ENCODE measurements at regions not wholly inside any gene's neighbourhood (a gene's known extent, or its start where the extent isn't known, plus 50 kb on each side); places are given as distances from the start of the nearest gene placed in this dataset.
"Not testable (repeated sequence)": the region's sequence is repeated elsewhere in the genome, so short reads cannot be mapped to it uniquely, and the experiment has no call there.

DNA sequence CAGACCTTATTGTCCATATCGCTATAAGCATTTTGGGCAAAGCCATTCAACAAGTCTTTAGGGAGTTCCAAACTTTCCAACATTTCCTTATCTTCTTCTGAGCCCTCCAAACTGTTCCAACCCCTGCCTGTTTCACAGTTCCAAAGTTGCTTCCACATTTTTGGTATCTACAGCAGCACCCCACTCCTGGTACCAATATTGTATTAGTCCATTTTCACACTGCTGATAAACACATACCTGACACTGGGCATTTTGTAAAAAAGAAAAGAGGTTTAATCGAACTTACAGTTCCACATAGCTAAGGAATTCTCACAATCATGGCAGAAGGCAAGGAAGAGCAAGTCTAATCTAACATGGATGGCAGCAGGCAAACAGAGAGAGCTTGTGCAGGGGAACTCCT is 834.1 kb upstream of the GBE1 start:
- no peak for DNase-seq

DNA sequence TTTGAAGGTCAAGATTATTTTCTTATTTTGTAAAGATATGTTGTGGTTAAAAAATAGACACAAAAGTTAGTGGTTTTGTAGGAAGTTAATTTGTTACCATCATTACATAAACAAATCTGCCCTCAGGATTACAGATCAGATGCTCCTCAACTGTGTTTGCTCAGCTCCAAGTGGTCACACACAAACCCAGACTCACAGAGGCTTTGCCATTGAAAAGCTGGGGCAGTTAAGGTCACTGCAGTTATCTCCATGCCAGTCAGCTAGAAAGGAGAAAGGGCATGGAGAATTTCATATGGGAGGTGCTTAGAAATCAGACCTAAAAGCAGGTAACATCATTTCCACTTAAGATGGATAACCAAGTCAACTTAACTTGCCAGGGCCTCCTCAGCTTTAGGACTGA is 825.7 kb upstream of the GBE1 start:
- no peak for DNase-seq

DNA sequence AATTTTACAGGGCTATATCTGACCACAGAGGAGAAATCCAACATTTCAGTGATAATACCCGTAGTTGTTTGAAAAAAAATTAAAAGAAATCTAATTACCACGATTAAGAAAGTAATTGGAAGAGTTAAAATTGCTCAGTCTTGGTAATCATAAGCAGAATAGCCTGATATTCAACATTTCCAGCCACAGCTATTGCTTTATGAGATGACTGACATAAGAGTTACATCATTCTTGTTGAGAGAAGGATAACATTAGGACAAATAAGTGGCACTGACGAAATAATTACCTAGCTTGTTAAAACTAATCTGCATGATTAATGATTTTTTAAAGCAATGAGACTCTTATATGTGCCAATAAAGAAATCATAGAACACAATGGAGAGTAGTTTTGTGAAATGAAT is 825.0 kb upstream of the GBE1 start:
- DNase-seq = no peak

DNA sequence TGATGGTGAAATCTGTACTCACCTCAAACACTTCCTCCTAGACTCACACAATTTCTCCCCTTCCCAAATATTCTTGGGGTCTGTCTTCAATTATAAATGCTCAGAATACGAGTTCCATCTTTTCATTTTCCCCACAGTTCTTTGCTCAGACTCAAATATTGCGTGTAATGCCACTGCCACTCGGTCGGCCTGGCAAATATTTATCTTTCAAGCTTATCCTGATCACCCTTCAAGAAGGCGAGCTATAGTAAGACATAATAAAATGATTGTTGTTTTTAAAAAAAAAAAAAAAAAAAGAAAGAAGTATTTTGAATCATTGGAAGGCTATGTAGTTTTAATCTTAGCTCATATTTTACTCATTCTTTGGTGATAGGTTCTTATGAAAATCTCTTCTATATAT is 824.6 kb upstream of the GBE1 start:
- not testable (repeated sequence) for DNase-seq

DNA sequence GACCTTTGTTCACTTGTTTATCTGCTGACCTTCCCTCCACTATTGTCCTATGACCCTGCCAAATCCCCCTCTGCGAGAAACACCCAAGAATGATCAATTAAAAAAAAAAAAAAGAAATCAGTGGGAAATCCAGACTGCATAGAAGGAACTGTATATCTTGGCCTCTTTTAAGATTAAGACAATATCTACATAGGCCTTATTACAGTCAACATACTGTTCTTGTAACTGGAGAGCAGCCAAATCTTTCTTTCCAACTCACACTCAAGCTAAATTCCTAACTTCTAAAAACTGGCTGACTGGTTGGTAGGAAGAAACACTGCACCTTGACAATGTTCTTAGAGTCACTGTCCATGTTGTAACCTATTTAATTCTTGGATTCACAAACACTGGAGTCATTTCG is 824.1 kb upstream of the GBE1 start:
- DNase-seq = not testable (repeated sequence)

DNA sequence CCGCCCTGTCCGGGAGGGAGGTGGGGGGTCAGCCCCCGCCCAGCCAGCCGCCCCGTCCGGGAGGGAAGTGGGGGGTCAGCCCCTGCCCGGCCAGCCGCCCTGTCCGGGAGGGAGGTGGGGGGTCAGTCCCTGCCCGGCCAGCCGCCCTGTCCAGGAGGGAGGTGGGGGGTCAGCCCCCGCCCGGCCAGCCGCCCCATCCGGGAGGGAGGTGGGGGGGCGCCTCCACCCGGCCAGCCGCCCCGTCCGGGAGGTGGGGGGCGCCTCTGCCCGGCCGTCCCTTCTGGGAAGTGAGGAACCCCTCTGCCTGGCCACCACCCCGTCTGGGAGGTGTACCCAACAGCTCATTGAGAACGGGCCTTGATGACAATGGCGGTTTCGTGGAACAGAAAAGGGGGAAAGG is 823.4 kb upstream of the GBE1 start:
- not testable (repeated sequence) for DNase-seq

DNA sequence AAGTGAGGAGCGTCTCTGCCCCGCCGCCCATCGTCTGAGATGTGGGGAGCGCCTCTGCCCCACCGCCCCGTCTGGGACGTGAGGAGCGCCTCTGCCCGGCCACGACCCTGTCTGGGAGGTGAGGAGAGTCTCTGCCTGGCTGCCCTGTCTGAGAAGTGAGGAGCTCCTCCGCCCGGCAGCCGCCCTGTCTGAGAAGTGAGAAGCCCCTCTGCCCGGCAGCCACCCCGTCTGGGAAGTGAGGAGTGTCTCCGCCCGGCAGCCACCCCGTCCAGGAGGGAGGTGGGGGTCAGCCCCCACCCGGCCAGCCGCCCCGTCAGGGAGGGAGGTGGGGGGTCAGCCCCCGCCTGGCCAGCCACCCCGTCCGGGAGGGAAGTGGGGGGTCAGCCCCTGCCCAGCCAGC is 823.0 kb upstream of the GBE1 start:
- DNase-seq = not testable (repeated sequence)

DNA sequence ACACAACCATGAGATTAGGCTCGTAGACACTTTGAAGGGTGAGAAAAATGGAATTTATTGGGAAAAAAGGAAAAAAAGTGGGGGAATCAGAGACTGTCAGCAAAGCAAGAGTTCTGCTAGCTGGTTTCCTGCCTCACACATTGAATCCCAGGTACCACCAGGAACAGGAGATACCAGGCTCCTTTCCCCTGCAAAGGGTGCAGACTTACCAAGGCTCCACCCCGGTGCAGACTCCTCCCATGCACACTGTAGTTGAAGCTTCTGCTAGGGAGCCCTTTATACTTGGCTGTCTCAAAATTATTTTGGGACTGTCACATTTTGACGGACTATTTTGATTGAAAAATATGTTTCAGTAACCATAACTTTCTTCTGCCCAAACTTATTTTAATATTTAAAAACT is 819.9 kb upstream of the GBE1 start:
- no peak for DNase-seq

DNA sequence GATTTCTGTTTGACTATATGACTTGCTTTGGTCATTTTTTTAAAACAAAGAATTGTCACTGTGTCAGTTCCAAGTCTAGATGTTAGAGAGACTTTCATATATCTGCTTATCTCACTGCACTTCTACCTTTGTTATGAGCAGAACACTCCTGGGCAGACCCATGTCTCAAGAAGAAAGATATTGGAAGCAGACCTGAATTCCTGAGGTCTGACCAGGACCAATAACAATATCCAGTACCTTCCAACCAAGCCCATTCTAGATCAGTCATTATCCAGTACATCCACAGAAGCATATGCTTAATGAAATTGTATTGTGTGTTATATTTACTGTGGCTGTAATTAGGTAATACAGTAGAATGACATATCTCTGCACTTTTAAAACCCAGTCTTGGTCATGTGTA is 811.3 kb upstream of the GBE1 start:
- no peak for DNase-seq

DNA sequence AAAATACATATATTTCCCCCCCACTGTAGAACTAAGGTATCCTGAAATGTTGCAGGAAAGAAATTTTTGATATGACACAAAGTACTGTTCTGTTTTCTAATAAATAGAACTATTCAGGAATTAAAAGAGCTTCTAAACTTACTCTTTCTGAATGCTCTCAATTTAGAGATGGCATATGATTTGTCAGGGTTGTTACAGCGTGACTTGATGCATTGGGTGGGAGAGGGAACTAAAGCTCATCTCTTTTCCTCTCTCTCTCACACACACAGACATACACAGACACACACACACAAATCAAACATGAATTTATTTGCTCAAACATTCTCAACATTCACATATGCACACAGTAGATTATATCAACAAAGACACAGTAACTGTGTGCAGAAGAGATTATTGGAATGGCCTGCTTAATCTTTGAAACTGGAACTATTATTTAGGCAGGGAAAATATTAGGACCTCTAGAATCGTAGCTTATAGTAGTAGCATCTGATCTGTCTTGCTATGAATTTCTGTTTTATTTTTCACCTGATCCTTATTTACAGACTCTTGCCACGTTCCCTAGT is 807.4 kb upstream of the GBE1 start:
- DNase-seq = no peak

DNA sequence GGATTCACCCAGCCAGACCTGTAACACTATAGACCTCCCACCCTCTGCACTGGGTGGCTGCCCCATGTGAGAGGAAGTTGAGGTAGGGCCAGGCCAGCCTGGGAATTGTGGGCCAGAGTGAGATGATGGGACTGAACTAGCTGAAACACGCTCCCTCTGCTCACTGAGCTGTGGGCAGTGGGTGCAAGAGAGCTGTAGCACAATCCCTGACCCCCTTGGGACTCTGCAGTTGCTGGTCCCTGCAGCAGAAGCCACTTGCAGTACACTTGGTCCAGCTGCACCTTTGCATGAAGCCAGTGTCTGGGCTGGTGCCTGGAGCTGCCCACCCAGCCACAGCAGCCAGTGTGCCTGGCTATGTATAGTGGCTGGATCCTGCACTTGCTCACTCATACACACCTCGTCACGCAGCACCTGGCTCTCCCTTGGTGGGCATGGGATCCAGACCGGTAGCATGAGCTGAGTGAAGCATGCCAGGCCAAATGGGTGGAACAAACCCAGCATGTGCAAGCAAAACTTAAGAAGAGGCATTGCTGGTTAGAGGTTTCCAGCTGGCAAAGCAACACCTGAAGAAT is 805.7 kb upstream of the GBE1 start:
- no peak for DNase-seq

DNA sequence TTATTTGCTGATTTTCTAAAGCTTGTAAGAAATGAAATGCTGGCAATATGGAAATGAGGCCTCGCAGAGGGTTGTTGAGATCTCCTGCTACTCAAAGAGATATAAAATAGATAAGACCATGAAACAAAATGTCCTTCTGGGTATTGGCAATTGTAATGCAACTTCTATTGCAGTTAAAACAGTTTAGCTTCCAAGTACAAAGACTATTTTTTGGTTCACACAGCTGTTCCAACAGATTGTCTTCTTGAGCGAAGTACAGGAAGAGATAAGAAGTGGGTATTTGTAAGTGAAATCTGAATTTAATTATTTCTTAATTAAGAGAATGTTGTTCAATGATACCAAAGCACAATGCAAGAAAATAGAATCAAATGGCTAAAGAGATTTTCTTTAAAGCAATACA is 801.5 kb upstream of the GBE1 start:
- no peak for DNase-seq

DNA sequence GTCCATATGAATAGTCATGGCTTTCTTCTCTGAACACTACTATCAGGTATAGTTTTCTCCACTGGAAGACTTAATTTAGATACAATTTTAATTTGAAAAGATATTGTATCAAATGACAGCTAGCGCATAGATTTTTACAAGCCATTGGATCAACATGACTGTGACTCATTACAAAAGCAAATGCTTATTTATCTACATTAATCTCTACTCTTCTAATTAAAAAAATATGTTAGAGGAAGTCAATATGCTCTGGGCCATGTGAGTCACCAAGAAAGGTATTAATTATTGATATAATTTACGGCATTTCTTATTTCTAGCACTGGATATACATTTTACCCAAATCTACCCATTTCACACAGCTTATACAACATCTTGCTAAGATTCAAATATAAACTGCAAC is 800.3 kb upstream of the GBE1 start:
- DNase-seq = no peak

DNA sequence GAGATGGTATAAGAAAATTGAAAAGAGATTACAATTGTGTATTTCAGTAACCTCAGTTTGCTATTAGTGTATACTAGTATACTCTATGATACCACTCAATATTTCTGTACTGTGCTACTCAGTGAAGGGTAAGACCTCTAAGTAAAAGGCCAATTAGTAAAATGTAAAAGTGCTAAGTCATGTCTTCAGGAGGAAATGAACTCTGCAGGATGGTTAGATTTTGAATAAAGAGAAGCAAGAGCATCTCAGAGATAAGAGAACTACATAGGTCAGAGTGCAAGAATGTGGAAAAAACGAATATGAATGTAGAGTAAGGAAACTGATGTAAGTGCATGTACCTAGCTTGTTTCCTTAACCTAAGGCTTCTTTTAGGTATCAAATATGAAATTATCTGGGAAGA is 796.6 kb upstream of the GBE1 start:
- DNase-seq = no peak

DNA sequence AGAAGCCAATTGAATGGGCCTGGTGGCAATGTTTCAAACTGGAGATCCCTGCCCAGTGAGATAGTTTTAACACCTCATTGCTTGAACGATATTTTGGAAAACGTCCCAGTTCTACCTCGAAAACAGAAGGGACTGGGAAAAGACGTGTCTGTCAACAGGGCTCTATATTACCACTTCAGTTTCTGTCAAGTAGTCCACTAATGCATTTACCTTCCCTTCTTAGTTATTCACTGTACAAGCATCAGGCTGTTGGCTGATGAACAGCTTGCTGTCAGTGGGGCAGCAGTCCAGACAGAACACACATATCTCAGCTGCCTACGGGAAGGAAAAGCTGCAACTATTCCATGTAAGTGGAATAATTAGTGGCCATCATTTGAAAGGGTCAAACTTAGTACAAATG is 794.7 kb upstream of the GBE1 start:
- DNase-seq = no peak

DNA sequence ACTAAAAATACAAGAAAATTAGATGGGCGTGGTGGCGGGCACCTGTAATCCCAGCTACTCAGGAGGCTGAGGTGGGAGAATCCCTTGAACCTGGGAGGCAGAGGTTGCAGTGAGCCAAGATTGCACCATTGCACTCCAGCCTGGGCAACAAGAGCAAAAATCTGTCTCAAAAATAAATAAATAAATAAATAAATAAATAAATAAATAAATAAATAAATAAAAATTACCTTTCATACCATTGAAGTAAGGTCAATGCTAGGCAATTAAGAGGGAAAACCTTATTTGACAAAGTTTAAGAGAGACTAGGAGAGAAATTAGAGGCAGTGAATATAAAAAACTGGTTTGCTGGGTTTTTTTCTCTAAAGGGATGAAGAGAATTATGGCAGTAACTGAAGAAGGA is 781.1 kb upstream of the GBE1 start:
- DNase-seq = not testable (repeated sequence)

DNA sequence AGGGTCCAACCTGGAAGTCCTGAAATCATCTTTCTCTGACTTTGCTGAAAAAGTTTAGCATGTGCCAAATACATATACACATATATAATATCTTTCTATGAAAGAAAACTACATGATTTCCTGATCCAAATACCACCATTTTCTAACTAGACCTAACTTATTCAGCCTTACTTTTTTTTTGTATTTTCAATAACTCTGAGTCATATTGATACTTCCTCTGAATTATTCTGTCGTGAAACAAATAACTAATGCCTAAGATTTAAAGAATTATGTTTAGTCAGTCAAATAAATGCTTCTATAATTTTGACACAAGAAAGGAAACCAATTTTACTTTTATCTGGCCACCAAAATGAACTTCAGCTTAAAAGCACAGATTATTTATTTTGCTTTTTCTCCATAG is 760.2 kb upstream of the GBE1 start:
- DNase-seq = no peak

DNA sequence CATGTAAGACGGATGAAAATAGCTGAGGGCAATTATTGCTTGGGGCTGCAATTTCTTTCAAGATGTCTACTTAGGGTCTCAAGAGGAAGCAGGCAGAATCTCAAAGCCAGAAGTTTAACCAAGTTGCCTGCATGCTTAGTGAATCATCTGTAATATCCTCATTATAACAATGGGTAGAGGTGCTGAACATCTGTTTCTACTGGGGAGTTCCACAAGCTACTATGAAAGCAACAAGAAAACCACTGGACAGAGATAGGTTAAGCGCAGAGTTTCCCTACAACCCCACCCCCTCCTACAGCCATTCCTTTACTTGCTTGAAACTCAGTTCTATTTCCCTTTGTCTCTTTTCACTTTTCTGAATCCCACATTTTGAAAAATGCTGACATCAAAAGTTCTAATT is 759.4 kb upstream of the GBE1 start:
- no peak for DNase-seq

DNA sequence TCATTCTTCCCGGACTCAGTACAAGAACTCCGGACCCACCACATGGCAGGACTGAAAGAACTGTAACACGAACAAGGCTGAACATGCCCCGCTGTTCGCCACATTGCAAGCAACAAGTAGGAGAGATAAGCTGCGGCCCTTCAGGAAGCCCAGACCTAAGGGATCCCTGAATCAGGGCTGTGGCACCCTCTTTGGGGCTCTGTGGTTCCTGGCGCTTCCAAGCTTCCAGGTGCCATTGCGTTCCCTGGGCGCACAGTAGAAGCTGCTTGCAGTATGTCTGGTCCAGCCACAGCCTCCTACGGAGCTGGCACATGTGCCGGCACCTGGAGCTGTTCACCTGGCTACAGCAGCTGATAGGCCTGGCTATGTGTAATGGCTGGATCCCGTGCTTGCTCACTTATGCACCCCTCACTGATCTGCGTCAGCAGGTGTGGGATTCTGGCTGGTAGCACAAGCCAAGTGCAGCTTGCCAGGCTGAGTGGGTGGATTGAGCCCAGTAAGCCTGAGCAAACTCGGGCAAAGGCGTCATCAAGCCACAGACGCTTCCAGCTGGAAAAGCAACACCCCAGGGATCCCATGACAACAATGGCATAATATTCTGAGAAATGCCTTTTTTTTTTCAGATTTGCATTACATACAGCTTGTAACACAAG is 748.6 kb upstream of the GBE1 start:
- DNase-seq = no peak

DNA sequence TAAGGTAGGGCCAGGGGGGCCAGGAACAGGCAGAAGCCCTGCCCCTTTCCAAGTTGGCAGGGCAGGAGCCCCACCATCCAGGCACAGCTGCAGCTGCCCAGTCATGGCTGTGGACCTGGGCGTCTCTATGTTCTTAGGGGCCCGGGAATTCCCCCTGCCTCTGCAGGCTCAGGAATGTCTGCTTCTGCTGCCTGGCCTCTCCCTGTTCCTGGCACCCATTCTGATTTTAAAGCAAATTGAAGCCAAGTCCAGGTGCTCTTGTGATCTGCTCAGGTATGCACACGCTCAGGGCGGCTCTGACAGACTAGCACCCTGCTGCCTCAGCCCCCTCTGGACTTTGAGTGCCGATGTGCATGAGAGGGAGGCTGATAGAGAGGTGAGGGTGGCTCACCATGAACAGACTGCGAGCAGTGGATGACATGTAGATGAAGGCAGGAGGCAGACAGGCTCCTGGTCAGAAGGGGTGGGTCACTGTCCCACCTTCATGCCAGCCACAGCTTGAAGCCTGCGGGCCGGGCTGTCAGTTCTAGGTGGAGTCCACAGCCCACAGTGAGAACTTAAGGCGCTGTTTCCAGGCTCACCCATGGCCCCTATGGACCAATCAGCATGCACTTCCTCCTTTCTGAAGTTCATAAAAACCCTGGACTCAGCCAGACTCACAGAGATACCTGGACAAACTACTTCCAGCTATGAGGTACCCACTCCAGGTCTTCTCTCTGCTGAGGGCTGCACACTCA is 747.8 kb upstream of the GBE1 start:
- DNase-seq = no peak

DNA sequence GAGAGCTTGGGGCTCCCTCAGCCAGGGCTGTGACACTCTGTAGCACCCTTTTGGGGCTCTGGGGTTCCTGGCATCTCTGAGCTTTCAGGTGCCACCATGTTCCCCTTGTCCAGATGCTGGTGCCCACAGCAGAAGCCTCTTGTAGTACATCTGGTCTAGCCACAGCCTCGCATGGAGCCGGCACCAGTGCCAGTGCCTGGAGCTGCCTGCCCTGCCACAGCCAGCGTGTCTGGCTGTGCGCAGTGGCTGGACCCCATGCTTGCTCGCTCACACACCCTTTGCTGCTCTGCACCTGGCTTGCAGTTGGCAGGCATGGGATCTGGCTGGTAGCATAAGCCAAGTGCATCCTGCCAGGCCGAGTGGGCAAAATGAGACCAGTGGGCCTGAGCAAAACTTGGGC is 744.8 kb upstream of the GBE1 start:
- no peak for DNase-seq

DNA sequence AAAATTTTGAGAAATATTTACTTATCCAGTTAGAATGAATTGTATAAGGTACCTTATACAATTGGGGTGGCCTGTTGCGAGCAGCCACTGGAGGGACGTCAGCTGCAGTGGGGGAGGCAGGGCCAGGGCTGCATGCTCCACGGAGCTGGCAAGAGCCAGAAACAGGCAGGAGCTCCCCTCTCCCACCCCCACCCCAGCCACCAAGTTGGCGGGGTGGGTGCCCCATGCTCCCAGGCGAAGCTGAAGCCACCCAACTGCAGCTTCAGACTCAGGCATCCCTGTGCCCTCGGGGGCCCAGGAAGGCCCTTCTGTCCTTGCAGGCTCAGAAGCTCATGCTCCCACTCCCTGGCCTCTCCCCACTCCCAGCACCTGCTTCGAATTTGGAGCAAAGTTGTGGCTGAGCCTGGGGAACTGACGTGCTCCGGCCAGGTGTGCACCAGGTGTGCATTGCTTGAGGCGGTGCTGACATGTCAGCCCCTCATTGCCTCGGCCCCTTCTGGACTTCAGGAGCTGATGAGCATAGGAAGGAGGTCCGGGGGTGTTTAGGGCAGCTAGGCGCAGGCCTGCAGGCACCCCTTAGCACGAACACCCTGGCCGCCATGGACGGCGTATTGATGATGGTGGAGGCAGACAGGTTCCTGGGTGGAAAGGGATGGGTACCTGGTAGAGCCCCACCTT is 743.8 kb upstream of the GBE1 start:
- DNase-seq = no peak

DNA sequence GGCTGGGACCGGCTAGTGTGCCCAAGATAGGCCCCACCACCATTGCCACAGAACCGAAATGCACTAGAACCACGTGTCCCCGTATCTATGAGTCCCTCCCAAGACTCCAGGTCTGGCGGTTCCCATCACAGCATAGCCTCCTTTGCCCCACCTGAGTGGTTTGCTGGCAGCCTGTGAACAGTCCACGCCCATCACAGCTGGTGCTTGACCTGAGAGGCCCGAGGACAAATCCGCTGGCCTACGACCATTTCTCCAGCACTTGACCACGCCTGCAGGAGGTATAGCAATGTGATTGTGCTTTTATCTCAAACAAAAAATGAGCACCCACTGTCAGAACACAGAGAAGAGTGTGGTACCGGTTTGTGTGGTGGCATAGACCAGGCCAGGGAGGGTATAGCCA is 736.7 kb upstream of the GBE1 start:
- no peak for DNase-seq
